ENCODE measurements at regions not wholly inside any gene's neighbourhood (a gene's known extent, or its start where the extent isn't known, plus 50 kb on each side); places are given as distances from the start of the nearest gene placed in this dataset.

DNA sequence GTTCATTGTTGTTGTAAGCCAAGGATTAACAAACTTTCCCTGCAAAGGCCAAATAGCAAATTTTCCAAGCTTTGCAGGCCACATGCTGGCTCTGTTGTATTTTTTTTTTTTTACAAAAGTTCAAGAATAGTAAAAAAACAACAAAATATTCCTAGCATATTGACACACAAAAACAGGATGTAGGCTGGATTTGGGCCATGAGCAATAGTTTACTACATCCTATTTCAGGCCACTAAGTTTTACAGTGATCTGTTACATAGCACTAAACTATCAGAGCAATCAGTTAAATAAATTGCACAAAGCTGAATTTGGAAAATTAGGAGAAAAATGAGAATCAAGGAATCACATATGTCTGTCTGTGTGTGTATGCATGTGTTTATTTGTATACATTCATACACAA lies 491.8 kb upstream of the GHITM start:
- CTCF ChIA-PET (ENCODE audit: partially characterized antibody), result interaction anchor here (0.6 to 1.2 kb wide), 4 partner anchors 44 to 601 kb away, joined by 3 to 4 read pairs (median 3); no protein-coding TSS in a partner anchor
- no peak for TF ChIP-seq TAF7 (optimal IDR thresholded peaks at IDR 0.05; ENCODE audit: borderline replicate concordance, low read depth, low read length)
- TF ChIP-seq ZNF274 (IDR thresholded peaks at IDR 0.05; ENCODE audit: borderline replicate concordance, extremely low read depth, low read length), result no peak
- TF ChIP-seq RXRA (IDR thresholded peaks at IDR 0.05; ENCODE audit: insufficient read depth, low read depth, low read length), result no peak
- TF ChIP-seq EP300 (IDR thresholded peaks at IDR 0.05; ENCODE audit: borderline replicate concordance in 1 of 2, low read depth in 2 of 2, low read length in 2 of 2), result no peak
- TF ChIP-seq SAP30 (IDR thresholded peaks at IDR 0.05; ENCODE audit: insufficient read depth, insufficient replicate concordance, low read length), result no peak
- TF ChIP-seq SRF (IDR thresholded peaks at IDR 0.05; ENCODE audit: low read depth, low read length), result no peak
- TF ChIP-seq KDM1A (IDR thresholded peaks at IDR 0.05; ENCODE audit: borderline replicate concordance, low read length), result no peak
- TF ChIP-seq E2F6 (IDR thresholded peaks at IDR 0.05), result no peak

More for the DNA sequence above, 491.8 kb upstream of the GHITM start:
- H3K18ac ChIP-seq (ENCODE audit: extremely low read depth, low read length), result no peak overlapping the region
- no peak overlapping the region for H4K8ac ChIP-seq (ENCODE audit: extremely low read depth, insufficient read depth, low read length)
- no peak overlapping the region for H4K91ac ChIP-seq (replicated peaks; ENCODE audit: insufficient read length, low read length)
- no peak overlapping the region for H3K23ac ChIP-seq (ENCODE audit: insufficient read length)
- peaks cover 0 to 1% (median 0%) of the 10 kb centered on the region in 4 experiments; a peak in 1 of 7 replicates for H3K27me3 ChIP-seq (replicated peaks in 1 of 4; ENCODE audit: control insufficient read depth in 3 of 4, extremely low read depth in 1 of 4, insufficient read depth in 3 of 4, low read length in 3 of 4)
- H3K27ac ChIP-seq (ENCODE audit: low read depth, low read length), result no peak overlapping the region
- H3K79me2 ChIP-seq (ENCODE audit: control insufficient read depth in 1 of 2, insufficient read depth in 2 of 2, low read length in 2 of 2), result no peaks in the 10 kb centered on the region
- H4K20me1 ChIP-seq (replicated peaks in 1 of 2; ENCODE audit: control insufficient read depth in 1 of 2, insufficient read depth in 2 of 2, low read length in 2 of 2), result no peaks in the 10 kb centered on the region
- H2BK12ac ChIP-seq (ENCODE audit: low read depth, low read length), result no peak overlapping the region
- FAIRE-seq (no peak), DNase-seq (ENCODE audit: low read depth in 1 of 2, low spot score in 2 of 2) (no peak)
- H3K36me3 ChIP-seq (ENCODE audit: control insufficient read depth in 2 of 4, insufficient read depth in 4 of 4, low read length in 3 of 4), result no peaks in the 10 kb centered on the region
- H3K4ac ChIP-seq (replicated peaks; ENCODE audit: insufficient read length, low read depth, low read length), result no peak overlapping the region
- no peak overlapping the region for H2BK20ac ChIP-seq (ENCODE audit: low read length)
- H3K79me1 ChIP-seq (ENCODE audit: low read depth, low read length), result no peaks in the 10 kb centered on the region
- H3K9ac ChIP-seq (replicated peaks in 1 of 4; ENCODE audit: extremely low read depth in 1 of 4, low read depth in 3 of 4, low read length in 3 of 4), result no peak overlapping the region
- H4K5ac ChIP-seq (ENCODE audit: insufficient read length, low read depth, low read length), result no peak overlapping the region
- H3K14ac ChIP-seq (ENCODE audit: insufficient read length), result no peak overlapping the region
- no peak overlapping the region for H2AK5ac ChIP-seq (ENCODE audit: low read depth, low read length)
- H3K9me3 ChIP-seq (ENCODE audit: insufficient read depth in 2 of 2, low read depth in 1 of 2, low read length in 1 of 2), result no peaks in the 10 kb centered on the region
- no peak overlapping the region for H2AFZ ChIP-seq (ENCODE audit: low read length)
- no peak overlapping the region for H2BK15ac ChIP-seq (ENCODE audit: low read length)
- H3K4me3 ChIP-seq (ENCODE audit: extremely low read depth in 1 of 4, insufficient read depth in 2 of 4, low read depth in 3 of 4, low read length in 4 of 4), result no peak overlapping the region
- POLR2A ChIA-PET (ENCODE audit: partially characterized antibody), result interaction anchor here (0.6 kb wide), 1 partner anchor 12 kb away, joined by 3 read pairs; no protein-coding TSS in a partner anchor
- no peak overlapping the region for H3K4me2 ChIP-seq (ENCODE audit: insufficient read depth in 1 of 2, low read depth in 2 of 2, low read length in 2 of 2)
- H2BK5ac ChIP-seq (ENCODE audit: low read depth, low read length), result no peak overlapping the region
- no peak overlapping the region for H3K56ac ChIP-seq (replicated peaks; ENCODE audit: insufficient read length, low read depth, low read length)
- no peaks in the 10 kb centered on the region for H3K23me2 ChIP-seq (ENCODE audit: low read depth, low read length)
- no peak overlapping the region for H2BK120ac ChIP-seq (replicated peaks; ENCODE audit: low read depth, low read length)
- no peaks in the 10 kb centered on the region for H3K4me1 ChIP-seq (replicated peaks in 1 of 4; ENCODE audit: control insufficient read depth in 3 of 4, insufficient read depth in 4 of 4, low read length in 3 of 4)
